ENCODE measurements at regions not wholly inside any gene's neighbourhood (a gene's known extent, or its start where the extent isn't known, plus 50 kb on each side); places are given as distances from the start of the nearest gene placed in this dataset.

DNA sequence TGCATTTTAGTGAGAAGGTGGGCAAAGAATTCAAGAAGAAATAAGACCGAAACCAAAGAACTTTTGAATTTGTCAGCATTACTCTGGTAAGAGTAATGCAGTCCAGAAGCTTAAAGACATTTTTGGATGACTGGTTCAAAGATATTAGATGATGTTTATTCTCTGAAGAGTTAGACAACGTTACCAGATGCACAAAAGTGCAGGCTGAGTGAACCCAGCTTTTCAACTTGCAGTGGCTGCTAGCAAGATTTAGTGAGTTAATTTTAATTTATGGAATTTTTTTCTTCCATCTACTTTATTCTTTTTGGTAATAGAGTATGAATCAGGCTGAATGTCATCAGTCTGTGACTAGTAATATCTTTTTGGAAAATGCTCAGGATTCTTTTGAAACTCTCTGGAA lies 267.3 kb upstream of the AZI2 start:
- TF ChIP-seq GATA3 (IDR thresholded peaks at IDR 0.05; ENCODE audit: low read depth, low read length), result no peak

GRCh38 chr3:28617821-28618220 lies 269.2 kb upstream of the AZI2 start:
- TF ChIP-seq GATA2 (IDR thresholded peaks at IDR 0.05; ENCODE audit: low read depth, low read length) (no peak), GATA3 (IDR thresholded peaks at IDR 0.05; ENCODE audit: low read depth, low read length) (no peak)

DNA sequence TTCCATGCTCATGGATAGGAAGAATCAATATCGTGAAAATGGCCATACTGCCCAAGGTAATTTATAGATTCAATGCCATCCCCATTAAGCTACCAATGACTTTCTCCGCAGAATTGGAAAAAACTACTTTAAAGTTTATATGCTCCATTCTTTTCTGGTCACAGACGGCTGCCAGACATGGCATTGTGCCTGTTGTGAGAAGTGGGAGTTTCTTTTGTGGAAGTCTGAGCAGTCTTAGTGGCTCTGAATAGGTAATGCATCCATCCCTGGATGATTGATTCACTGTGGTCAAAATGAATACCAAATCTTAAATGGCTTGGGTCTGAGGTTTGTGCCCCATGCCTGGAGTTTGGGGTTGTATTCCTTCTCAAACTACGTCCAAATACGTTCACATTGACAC lies 274.5 kb upstream of the AZI2 start:
- no peak for TF ChIP-seq GATA2 (IDR thresholded peaks at IDR 0.05; ENCODE audit: low read depth, low read length)
- TF ChIP-seq GATA3 (IDR thresholded peaks at IDR 0.05; ENCODE audit: low read depth, low read length), result no peak

- no peak for TF ChIP-seq GATA3 (IDR thresholded peaks at IDR 0.05; ENCODE audit: low read depth, low read length)
Measured at GRCh38 chr3:28624084-28624483, 275.5 kb upstream of the AZI2 start.

DNA sequence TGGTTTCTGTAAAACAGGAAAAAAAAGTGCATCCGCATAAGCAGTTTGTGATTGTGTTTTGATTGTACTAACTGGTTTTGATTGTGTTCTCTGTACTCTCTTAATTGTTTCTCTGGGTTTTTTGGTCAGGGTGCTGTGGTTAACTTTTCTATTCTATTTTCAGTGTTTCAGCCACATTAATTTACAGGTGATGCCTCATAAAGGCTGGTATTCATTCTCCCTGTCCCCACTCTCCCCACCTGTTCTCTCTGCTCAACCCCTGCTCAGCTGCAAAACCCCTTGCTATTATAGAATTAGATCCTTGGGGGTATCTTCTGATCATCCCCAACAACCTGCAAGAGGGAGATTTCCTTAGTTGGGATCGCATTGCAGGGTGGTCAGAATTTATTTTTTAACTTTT lies 285.4 kb upstream of the AZI2 start:
- no peak for TF ChIP-seq GATA2 (IDR thresholded peaks at IDR 0.05; ENCODE audit: low read depth, low read length)
- TF ChIP-seq GATA3 (IDR thresholded peaks at IDR 0.05; ENCODE audit: low read depth, low read length), result no peak

DNA sequence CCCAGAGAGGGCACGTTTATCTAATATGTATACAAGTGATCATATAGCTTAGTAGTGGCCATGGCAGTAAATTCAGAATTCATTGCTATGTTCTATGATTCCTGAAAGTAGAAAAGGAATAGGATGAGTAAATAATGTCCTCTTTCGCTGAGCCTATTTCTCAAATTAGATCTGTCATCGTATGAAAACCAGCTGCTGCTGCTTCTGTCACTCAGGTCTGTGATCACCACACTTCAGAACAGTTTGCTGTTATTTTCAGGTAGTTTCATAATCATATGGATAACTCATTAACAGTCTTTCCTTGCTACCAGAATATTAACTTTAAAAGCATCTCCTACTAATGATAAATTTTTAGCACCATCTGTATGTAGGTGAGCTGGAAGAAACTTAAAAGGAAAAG lies 289.1 kb upstream of the AZI2 start:
- TF ChIP-seq GATA2 (IDR thresholded peaks at IDR 0.05; ENCODE audit: low read depth, low read length) (no peak), GATA3 (IDR thresholded peaks at IDR 0.05; ENCODE audit: low read depth, low read length) (no peak)

DNA sequence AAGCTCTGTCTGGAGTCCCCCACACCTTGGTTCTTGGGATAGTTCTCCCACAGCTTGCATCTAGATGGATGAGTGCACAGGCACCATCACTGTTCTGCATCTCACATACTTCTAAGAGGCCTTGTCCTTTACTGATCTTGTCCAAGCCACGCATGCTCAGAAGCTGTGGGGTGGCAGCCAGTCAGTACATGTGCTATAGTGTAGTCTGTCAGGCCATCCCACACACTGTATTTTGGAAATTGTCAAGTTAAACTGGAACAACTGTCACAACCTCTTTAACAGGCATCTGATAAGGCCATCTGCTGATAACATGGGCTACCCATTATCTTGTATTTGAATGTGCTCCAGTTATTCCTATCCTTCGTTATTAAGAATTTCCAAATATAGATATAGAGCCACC lies 296.5 kb upstream of the AZI2 start:
- TF ChIP-seq GATA2 (IDR thresholded peaks at IDR 0.05; ENCODE audit: low read depth, low read length) (peak; percentile 63; the same call in 1 of the 2 replicates), GATA3 (IDR thresholded peaks at IDR 0.05; ENCODE audit: low read depth, low read length) (peak; percentile 32; the same call in 1 of the 2 replicates)

DNA sequence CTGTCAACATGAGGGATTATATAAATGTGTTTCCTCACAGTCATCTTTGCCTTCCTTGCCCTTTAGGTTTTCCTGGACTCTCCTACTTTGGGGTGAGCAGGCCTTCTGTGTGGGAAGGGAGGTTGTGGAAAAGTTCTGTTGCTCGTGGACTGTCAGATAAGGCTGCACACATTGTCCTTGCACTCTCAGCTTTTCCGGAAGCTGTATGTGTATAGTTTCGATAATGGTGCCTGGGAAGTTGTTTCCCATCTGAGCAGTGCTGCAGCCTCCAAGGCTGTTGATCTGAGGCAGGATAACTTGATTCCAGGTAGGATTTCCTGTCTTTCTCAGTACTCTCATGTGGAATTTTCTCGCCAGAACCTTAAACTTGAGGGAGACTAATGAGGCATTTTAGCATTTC lies 297.8 kb upstream of the AZI2 start:
- peak; percentile 19; the same call in 1 of the 2 replicates for TF ChIP-seq GATA3 (IDR thresholded peaks at IDR 0.05; ENCODE audit: low read depth, low read length)
- TF ChIP-seq GATA2 (IDR thresholded peaks at IDR 0.05; ENCODE audit: low read depth, low read length), result peak; percentile 54

GRCh38 chr3:28649266-28649665 lies 300.6 kb upstream of the AZI2 start:
- no peak for TF ChIP-seq GATA2 (IDR thresholded peaks at IDR 0.05; ENCODE audit: low read depth, low read length)
- TF ChIP-seq GATA3 (IDR thresholded peaks at IDR 0.05; ENCODE audit: low read depth, low read length), result no peak

DNA sequence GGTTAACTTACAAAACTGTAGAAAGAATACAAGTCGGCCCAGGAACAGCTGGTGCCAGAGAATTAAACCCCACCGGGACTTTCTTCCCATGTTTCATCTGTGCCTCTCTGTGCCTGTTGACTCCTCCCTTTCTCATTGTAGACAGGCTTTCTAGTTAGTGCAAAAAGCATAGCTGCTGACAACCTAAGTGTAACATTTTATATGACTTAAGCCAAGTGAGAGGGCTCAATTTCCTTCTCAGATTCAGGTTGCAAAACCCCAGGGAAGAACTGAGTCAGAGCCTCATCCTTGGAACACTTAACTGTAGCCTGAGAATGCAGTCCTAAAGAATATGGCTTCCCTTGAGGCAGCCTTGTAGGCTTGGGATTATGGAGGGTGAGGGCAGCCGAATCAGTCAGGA lies 302.5 kb upstream of the AZI2 start:
- TF ChIP-seq GATA3 (IDR thresholded peaks at IDR 0.05; ENCODE audit: low read depth, low read length) (no peak), GATA2 (IDR thresholded peaks at IDR 0.05; ENCODE audit: low read depth, low read length) (no peak)

DNA sequence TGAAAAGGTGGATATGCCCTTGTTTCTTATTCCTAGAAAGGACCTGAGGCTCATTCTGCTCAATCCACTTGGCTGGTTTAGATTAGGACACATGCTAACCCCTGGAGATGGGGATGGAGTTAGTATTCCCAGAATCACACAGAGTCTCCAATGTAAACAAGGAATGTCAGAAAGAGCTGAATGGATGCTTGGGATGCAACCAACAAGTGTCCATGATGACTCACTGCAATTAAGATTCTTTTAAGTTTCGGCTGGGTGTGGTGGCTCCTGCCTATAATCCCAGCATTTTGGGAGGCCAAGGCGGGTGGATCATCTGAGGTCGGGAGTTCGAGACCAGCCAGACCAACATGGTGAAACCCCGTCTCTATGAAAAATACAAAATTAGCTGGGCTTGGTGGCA lies 315.5 kb upstream of the AZI2 start:
- TF ChIP-seq GATA3 (IDR thresholded peaks at IDR 0.05; ENCODE audit: low read depth, low read length) (no peak), GATA2 (IDR thresholded peaks at IDR 0.05; ENCODE audit: low read depth, low read length) (no peak)

GRCh38 chr3:28667646-28668621 lies 319.3 kb upstream of the AZI2 start:
- TF ChIP-seq GATA3 (IDR thresholded peaks at IDR 0.05; ENCODE audit: low read depth, low read length), result peak; percentile 97
- TF ChIP-seq GATA2 (IDR thresholded peaks at IDR 0.05; ENCODE audit: low read depth, low read length), result peak; percentile 95

DNA sequence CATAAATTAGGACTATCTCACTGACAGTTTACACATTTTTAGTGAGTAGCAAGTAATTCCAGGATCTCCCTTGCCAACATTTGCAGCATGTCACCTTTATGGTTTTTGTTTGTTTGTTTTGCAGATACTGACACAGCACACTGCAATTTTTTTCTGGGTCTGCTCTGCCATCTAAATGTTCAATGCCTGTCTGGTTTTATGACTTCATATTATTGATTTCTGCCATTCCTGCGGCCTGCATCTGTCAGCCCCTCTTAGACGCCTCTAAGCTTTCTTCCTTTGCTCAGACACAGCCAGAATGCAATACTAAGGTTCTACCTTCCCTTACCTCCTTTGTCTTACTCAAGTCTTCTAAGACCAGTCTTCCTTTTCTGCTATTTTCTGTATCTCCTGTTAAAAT lies 321.2 kb upstream of the AZI2 start:
- TF ChIP-seq GATA3 (IDR thresholded peaks at IDR 0.05; ENCODE audit: low read depth, low read length), result no peak
- TF ChIP-seq GATA2 (IDR thresholded peaks at IDR 0.05; ENCODE audit: low read depth, low read length), result no peak

GRCh38 chr3:28672406-28672805 lies 323.8 kb upstream of the AZI2 start:
- no peak for TF ChIP-seq GATA2 (IDR thresholded peaks at IDR 0.05; ENCODE audit: low read depth, low read length)
- TF ChIP-seq GATA3 (IDR thresholded peaks at IDR 0.05; ENCODE audit: low read depth, low read length), result no peak

DNA sequence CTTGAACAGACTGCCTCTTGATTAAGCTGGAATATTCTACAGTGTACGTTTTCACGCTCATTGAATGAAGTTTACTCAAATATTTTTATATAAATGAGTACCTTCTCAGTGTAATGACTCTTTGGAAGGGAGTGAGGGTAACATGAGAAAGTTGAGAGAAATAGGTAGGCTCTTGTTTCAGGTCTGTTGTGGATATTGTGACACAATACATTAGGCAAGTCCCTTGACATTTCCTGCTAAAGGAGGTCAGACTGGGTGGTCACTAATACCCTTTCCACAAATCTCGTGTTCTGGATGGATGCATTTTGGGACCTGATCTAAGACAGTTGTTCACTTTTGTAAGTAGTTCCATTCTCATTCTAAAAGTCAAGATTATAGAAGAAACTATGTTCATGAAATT lies 324.8 kb upstream of the AZI2 start:
- TF ChIP-seq GATA3 (IDR thresholded peaks at IDR 0.05; ENCODE audit: low read depth, low read length) (no peak), GATA2 (IDR thresholded peaks at IDR 0.05; ENCODE audit: low read depth, low read length) (no peak)

Data from SH-SY5Y (cell line).